DND-41 (cell line): ENCODE measurements at regions not wholly inside any gene's neighbourhood (a gene's known extent, or its start where the extent isn't known, plus 50 kb on each side); places are given as distances from the start of the nearest gene placed in this dataset.

Experiments used
- ATAC-seq: fragments of 200-7000 bp; cut with Tn5 transposase; 3 replicates; pipeline ENCODE4 v1.9.1; 2021; ENCODE audit warnings: low read depth; ENCODE audit not compliant: insufficient read depth
- DNase-seq: peaks from one replicate; pipeline ENCODE4 v3.0.0-alpha.2; 2020
- H2AFZ ChIP-seq: 2 replicates; pipeline ENCODE4 v1.6.0; 2012; ENCODE audit warnings: low read depth, low read length
- H3K27ac ChIP-seq: 2 replicates; pipeline ENCODE4 v1.5.1; 2012; ENCODE audit warnings: low read length, inconsistent platforms
- H3K27me3 ChIP-seq: fragments of 200-600 bp; sonication (generic); 2 replicates; pipeline ENCODE4 v1.6.0; 2012; ENCODE audit warnings: low read length, mild to moderate bottlenecking, inconsistent platforms; ENCODE audit not compliant: insufficient read depth, poor library complexity
- H3K36me3 ChIP-seq: 2 replicates; pipeline ENCODE4 v1.5.1; 2012; ENCODE audit warnings: low read length, inconsistent platforms; ENCODE audit not compliant: insufficient read depth
- H3K4me1 ChIP-seq: 2 replicates; pipeline ENCODE4 v1.5.1; 2012; ENCODE audit warnings: mild to moderate bottlenecking, low read length; ENCODE audit not compliant: insufficient read depth
- H3K4me2 ChIP-seq: 2 replicates; pipeline ENCODE4 v1.6.0; 2012; ENCODE audit warnings: mild to moderate bottlenecking, moderate library complexity, low read length, inconsistent platforms; ENCODE audit not compliant: insufficient read depth
- H3K4me3 ChIP-seq, 2 experiments: fragments of 200-600 bp in 1 of 2; shearing (Covaris generic) in 1 of 2; 2 replicates each; pipeline ENCODE4 v1.5.1; 2012 to 2016; ENCODE audit warnings: inconsistent platforms in 2 of 2, low read length in 2 of 2, mild to moderate bottlenecking in 2 of 2, low read depth in 1 of 2, moderate library complexity in 1 of 2
- H3K79me2 ChIP-seq: 2 replicates; pipeline ENCODE4 v1.6.0; 2012; ENCODE audit warnings: low read length, inconsistent platforms; ENCODE audit not compliant: insufficient read depth
- H3K9ac ChIP-seq: 2 replicates; pipeline ENCODE4 v1.6.0; 2012; ENCODE audit warnings: low read depth, mild to moderate bottlenecking, inconsistent platforms, low read length, moderate library complexity
- H3K9me3 ChIP-seq: 2 replicates; pipeline ENCODE4 v1.5.1; 2012; ENCODE audit warnings: low read length, moderate library complexity, mild to moderate bottlenecking, inconsistent platforms; ENCODE audit not compliant: insufficient read depth, severe bottlenecking
- H4K20me1 ChIP-seq: 2 replicates; pipeline ENCODE4 v1.6.0; 2012; ENCODE audit warnings: low read length; ENCODE audit not compliant: insufficient read depth
- CTCF ChIP-seq: IDR thresholded peaks from 2 replicates; pipeline ENCODE4 v1.5.1; 2012; ENCODE audit warnings: borderline replicate concordance, low read length, moderate library complexity, mild to moderate bottlenecking; ENCODE audit not compliant: poor library complexity, severe bottlenecking; ENCODE audit errors: extremely low read depth
- EZH2 ChIP-seq: IDR thresholded peaks from 3 replicates; pipeline ENCODE4 v1.6.1; 2012; ENCODE audit warnings: borderline replicate concordance, low read depth, mild to moderate bottlenecking, moderate library complexity, low read length, inconsistent platforms; ENCODE audit not compliant: severe bottlenecking

- no peak for DNase-seq
- Histone ChIP-seq H3K4me3 (no peak overlapping the region), H4K20me1 (no peaks in the 10 kb centered on the region), H3K9me3 (no peaks in the 10 kb centered on the region), H3K27ac (no peak overlapping the region), H3K27me3 (no peaks in the 10 kb centered on the region), H3K4me1 (no peaks in the 10 kb centered on the region), H3K9ac (no peak overlapping the region), H3K36me3 (no peaks in the 10 kb centered on the region), H2AFZ (no peak overlapping the region), H3K79me2 (no peaks in the 10 kb centered on the region), H3K4me2 (no peak overlapping the region)
- TF ChIP-seq CTCF (no peak), EZH2 (no peak)
- ATAC-seq, result no peak
These were observed 827.1 kb downstream of the PLOD2 start for GRCh38 chr3:145333931-145334330.

- H3K4me3 ChIP-seq, result no peak overlapping the region
- no peak overlapping the region for H3K4me2 ChIP-seq
- H3K36me3 ChIP-seq, result no peaks in the 10 kb centered on the region
- H2AFZ ChIP-seq, result no peak overlapping the region
- H3K9me3 ChIP-seq, result no peaks in the 10 kb centered on the region
- H3K27ac ChIP-seq, result no peak overlapping the region
- ATAC-seq (no peak), DNase-seq (no peak)
- no peaks in the 10 kb centered on the region for H4K20me1 ChIP-seq
- no peaks in the 10 kb centered on the region for H3K79me2 ChIP-seq
- H3K27me3 ChIP-seq, result no peaks in the 10 kb centered on the region
- no peak overlapping the region for H3K9ac ChIP-seq
- TF ChIP-seq CTCF (no peak), EZH2 (no peak)
- H3K4me1 ChIP-seq, result no peaks in the 10 kb centered on the region
These were observed 805.8 kb downstream of the PLOD2 start for GRCh38 chr3:145355206-145355605.

GRCh38 chr3:145357453-145357852 lies 803.5 kb downstream of the PLOD2 start:
- DNase-seq, result no peak

More at GRCh38 chr3:145357453-145357852, 803.5 kb downstream of the PLOD2 start:
- Histone ChIP-seq H3K9ac (no peak overlapping the region), H3K36me3 (no peaks in the 10 kb centered on the region), H3K4me3 (no peak overlapping the region), H3K79me2 (no peaks in the 10 kb centered on the region), H3K9me3 (no peaks in the 10 kb centered on the region), H2AFZ (no peak overlapping the region), H3K27ac (no peak overlapping the region), H3K4me2 (no peak overlapping the region), H3K4me1 (no peaks in the 10 kb centered on the region), H4K20me1 (no peaks in the 10 kb centered on the region), H3K27me3 (no peaks in the 10 kb centered on the region)
- TF ChIP-seq CTCF, result no peak
- TF ChIP-seq EZH2, result no peak
- no peak for ATAC-seq
